HG02852 (cell line): ENCODE measurements at regions not wholly inside any gene's neighbourhood (a gene's known extent, or its start where the extent isn't known, plus 50 kb on each side); places are given as distances from the start of the nearest gene placed in this dataset.
"Not testable (repeated sequence)": the region's sequence is repeated elsewhere in the genome, so short reads cannot be mapped to it uniquely, and the experiment has no call there.

Source experiments
- ATAC-seq: cut with Tn5 transposase; IDR thresholded peaks from one replicate; pipeline ENCODE4 v1.9.1; 2021; ENCODE audit warnings: mild to moderate bottlenecking, moderate library complexity; ENCODE audit not compliant: unreplicated experiment

DNA sequence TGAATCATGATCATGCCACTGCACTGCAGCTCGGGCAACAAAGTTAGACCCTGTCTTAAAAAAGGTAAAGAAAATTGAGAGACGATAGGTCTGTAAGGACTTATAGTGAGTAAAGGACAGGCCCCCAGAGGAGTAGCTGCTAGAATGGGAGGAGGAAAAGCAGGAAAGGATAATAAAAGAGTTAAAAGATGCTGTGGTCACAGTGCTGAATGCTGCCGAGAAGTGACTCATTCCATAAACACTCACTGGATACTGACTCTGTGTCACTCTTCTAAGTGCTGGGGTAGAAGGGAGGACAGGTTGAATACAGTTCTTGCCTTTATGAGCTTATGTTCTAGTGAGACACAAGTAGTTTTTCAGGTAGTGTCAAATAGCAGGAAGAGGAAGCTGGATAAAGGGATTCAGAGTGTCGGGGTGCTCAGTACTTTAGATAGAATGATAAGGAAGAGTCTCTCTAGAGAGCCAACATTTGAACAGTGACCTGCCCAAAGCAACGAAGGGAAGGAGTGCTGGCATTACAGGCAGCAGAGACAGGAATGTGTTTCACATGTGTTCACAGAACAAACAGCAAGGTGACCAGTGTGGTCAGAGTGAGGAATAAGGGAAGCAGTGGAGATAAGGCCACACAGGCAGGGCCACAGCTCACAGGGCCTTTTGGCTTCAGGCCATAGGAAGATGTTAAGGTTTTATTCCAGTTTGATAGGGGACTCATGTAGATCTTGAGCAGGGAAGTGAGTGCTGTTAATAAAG lies 1240.5 kb downstream of the UQCRFS1 start:
- ATAC-seq = no peak

DNA sequence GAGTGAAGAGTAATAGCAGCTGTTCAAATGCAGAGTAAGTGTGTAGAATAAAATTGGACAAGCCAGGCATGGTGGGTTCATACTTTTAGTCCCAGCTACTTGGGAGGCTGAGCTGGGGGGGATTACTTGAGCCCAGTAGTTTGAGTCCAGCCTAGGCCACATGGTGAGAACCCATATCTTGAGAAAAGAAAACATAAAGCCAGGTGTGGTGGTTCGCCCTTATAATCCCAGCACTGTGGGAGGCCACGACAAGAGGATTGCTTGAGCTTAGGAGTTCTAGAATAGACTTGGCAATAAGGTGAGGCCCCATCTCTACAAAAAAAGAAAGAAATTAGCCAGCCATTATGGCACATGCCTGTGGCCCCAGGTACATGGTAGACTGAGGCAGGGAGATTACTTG lies 1241.1 kb downstream of the UQCRFS1 start:
- ATAC-seq = no peak

DNA sequence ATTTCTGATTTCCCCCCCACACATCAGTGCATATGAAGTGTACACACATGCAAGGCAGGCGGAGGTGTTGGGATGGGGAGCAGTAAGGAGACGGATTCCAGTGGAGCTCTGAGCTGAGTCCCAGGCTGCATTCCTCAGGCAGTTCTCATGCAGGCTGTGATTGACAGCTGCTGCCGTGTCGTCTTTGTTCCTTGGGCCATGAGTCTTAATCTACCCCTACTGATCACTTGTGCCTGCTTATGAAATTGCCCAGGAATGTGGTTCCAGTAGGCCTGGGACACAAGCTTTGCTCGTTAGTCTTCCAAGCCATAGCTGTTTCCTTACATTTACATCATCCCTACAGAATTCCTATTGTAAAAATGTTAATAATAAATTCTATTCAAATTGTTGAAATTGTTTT lies 1241.9 kb downstream of the UQCRFS1 start:
- no peak for ATAC-seq

DNA sequence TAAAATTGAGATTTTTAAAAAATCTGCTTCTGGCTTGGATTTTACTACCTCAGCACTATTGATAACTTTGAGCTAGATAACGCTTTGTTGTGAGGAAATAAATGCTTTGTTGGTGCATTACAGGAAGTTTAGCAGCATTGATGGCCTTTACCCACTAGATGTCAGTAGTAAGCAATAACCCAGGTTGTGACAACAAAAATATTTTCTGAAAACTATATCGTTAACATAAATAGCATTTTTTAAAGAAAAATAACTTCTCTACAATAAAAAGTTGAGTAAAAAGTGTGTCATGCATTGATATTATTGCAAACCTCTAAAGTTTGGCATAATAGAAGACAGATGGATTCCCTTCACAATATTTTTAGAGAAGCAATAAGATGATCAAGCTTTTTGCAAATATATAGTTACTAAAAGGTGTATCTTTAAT lies 1246.5 kb downstream of the UQCRFS1 start:
- ATAC-seq = no peak

DNA sequence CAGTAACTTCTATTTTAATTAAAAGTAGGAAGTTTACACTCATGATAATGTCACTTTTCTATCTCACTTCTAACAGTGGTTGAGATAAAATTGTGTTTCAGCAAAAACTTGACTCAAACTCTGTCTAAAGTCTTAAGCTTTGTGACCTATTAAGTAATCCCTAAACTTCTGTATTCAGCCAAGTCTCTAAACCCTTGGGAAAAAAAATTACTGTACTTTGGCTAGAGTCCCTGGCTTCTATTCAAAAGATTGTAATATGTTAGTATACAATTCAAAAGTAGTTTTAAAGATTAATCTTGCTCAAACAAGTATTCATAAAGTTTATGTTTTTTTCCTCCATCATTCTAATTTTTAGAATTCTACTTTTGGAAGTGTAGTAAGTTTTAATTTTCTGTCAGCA lies 1248.8 kb downstream of the UQCRFS1 start:
- no peak for ATAC-seq

DNA sequence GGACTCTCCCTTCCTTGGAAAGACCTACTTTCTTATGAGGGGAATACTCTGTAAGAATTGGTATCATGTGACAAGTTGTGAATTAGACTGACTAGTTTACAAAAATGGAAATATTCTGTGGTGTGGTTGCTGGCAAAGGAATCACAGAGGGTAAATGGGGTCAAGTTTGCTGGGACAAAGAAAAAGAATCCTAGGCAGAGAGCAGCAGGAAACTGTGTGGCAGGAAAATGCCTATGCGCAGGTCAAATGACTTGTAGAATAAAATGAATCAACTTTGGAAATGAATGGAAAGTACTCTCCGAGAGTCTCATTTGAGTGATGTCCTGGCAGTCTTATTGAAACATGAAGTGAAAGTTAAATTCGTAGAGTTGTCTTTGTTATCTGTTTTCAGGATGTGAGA lies 1250.7 kb downstream of the UQCRFS1 start:
- ATAC-seq = no peak

DNA sequence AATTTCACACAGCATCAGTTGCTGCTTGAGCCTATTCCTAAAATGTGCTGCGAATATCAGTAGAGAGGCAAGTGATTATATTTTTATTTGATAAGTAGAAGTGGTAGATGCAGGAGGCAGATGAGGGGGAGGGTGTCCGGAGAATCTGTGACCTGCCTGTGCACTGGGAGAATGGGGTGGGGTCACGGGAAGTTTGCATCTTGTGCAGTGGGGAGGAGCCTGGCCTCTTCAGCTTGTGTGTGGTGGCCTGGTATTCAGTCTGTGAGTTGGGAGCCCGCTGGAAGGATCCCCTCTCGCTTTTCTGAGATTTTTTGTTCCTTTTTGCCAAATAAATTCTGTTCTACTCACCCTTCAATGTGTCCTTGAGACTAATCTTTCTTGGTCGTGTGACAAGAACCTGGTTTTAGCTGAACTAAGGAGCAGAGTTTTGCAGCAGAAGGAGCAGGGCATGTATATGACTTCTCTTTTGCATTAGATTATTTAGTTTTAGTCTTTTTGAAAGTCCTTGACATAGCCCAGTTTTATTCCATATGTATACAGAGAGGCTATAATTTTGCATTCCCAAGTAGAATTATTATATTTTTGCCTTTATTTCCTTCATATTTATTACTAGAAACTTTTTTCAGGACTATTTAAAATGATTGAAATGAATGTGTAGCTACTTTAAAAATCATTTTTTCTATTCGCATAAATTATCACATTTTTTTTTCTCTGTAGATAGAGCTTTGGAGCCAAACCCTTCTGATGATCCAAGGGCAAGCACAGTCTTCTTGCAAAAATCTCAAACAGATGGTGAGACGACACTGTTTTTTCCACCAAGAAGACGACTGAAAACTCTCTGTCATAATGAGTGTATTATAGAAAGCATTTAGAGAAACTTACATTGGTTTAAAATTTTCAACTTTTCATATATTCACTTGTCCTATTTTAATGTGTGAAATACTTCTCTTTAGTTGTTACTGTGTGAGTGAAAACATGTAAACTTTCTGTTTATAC lies 1257.2 kb downstream of the UQCRFS1 start:
- ATAC-seq = no peak

DNA sequence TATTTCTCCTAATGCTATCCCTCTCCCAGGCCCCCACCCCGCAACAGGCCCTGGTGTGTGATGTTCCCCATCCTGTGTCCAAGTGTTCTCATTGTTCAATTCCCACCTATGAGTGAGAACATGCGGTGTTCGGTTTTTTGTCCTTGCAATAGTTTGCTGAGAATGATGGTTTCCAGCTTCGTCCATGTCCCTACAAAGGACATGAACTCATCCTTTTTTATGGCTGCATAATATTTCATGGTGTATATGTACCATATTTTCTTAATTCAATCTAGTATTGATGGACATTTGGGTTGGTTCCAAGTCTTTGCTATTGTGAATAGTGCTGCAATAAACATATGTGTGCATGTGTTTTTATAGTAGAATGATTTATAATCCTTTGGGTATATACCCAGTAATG lies 1270.3 kb downstream of the UQCRFS1 start:
- not testable (repeated sequence) for ATAC-seq

DNA sequence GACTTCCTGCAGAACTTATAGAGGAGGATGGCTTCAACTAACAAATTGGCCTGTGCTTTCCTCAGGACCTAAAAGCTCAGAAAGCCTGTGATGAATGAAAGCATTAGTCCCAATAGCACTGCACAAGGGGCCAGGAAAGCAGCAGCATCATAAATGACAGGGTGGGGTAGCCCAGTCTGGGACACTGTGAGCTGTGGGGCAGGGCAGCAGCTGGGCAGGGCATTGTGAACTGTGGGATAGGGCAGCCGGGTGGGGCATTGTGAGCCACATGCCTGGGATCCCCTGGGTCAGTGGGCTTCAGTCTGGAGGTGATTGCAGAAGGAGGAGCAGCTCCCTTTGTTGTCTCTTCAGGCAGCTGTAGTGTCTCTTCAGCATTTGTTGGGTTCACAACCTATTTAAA lies 1276.8 kb downstream of the UQCRFS1 start:
- no peak for ATAC-seq

DNA sequence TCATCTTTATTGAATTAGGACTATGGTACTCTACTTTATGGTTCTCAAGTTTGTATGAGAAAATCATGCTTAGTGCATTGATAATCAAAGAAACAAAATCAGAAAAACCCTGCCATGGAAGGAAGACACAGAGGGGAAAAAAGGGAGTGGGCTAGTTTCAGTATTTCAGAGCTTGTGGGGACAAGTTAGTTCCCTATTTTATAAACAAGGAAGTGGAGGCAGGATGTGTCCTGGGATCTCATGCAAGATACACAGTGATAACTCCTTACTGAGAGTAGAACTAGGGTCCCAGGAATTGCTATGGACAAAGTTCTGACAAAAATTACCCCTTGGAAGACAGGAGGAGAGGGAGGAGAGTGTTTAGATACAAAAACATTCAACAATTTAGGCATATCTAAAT lies 1277.3 kb downstream of the UQCRFS1 start:
- ATAC-seq = no peak

DNA sequence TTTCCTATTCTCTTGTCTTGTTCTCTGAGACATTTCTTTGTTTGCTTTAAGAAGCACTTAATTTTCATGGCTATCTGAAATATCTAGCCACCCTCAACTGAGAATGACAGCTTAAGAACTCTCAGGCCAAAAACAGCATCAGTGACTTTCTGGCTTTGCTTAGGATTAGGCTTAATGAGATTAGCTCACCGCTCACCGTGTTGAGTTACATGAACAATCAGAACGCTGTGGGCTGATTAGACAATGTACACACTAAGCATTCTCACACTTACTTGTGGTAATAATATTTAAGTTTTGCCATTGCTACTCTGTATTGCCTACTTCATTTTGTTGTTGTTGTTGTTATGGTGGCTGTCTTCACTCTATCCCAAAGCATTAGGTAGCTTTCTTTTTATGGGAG lies 1283.6 kb downstream of the UQCRFS1 start:
- ATAC-seq = no peak

DNA sequence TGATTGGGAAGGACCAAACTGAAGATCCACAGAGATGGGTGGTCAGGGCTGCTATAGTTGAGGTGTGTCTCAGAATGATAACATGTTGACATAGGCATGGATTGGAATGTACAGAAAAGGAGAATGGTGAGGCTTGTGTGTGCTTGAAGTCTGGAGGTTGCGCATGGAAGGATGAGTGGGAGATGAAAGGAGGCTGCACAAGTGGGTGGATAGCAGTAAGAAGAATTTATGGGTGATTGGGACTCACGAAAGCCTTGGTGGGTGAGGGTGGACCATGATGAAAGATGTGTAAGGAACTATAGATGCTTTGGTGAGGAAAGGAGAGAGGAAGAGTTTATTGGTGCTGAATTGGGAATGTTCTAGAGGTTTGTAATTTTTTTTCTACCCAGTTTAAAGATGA lies 1287.7 kb downstream of the UQCRFS1 start:
- no peak for ATAC-seq

DNA sequence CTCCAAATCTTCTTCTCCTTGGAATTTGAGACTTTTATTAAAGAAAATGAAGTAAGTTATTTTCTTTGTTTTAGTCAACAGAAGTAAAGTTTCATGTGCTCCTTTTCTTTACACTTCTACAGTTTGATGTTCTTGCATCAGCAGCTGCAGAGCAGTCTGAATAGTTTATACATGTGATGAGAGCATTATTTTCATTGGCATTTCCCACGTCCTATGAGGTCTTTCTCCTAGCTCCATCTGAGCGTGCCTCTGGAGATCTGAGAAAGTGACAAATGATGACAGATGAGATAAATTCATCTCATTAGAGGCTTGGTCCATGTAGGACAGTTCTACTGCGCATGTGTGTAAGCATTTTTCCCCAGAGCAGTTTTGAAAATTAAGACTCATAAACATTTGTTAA lies 1290.0 kb downstream of the UQCRFS1 start:
- no peak for ATAC-seq

DNA sequence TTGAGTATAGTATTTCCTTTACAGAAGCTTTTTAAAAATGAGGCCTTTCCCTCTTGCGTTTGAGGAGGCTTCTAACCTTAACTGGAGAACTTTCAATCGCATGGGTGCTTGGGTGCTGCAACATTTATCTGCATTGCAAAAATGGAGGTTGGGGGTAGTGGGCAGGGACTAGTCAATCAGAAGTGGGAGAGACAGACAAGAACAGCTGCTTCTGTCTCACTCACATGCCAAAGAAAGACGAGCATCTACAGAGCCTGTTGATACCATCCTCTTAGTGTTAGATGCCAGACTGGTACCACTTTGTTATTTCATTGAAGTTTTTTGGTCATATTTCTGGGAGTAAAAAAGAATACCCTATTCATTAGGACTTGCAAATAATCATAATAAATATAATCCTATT lies 1292.2 kb downstream of the UQCRFS1 start:
- no peak for ATAC-seq

DNA sequence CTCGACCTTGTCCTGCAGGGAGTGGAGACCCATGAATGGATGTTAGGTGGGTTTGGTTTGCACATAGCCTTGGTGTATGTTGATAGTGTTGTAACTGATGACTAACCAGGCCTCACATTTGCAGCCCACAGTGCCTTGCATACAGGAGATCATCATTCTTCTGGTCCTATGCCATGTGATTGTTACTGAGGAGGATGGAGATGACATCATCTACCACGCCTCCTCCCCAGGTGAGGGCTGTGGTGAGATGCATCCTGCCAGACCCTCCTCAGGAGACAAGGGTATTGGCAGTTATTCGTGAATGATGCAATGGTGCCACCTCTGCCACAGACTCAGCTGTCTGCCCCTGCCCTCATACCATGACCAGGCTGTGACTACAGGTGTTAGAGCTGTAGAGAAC lies 1294.1 kb downstream of the UQCRFS1 start:
- ATAC-seq = no peak

DNA sequence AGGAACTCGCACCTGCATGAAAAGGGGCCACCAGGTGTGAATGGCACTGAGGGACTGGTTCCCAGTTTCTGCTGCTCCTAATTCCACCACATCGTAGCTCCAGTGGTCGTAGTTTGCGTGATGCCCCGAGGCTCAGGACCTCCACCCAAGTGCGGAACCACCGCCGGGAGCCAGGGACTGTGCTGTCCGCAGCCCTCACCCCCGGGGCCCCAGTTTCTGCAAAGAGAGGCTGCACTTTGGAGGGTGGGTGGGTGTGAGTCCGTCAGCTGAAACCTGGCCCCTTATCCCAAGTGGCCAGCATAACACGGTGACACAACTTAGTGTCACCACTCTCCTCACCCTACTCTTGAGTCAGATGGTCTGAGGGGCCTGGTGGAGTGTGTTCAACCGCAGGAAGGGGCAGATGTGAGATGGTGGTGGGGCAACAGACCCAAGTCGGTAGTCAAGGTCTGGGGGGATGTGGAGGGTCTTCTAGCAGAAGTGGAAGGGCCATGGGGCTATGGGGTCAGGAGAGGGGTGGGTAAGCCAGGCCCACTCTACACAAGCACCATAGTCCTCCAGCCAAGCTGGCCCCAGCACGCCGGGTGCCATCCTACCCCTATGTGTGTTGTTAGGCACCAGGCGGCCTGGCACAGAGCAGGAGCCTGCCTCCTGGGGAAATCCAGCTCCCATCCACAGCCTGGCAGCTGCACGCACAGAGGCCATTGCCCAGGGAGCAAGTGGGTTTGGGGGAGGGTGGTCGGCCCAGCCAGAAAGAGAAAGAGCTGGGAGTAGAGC lies 1301.6 kb downstream of the UQCRFS1 start:
- ATAC-seq = no peak

DNA sequence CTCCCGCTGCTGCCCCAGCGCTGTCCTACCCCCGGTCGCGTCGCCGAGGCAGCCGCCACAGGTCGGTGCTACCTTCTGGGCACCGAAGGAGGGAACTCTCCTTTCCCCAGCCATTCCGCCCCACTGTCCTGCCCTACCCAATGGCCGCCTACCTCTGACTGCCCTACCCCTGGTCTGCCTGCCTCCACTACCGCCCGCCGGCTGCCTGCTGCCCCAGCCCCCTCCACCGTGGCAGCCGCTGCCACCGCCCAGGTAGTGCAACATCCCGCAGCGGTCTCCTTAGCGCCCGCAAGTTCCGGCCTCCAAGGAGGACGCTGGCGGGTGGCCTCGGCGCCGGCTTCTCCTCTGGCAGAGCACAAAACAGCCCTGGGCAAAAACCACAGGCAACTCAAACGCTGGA lies 1303.1 kb downstream of the UQCRFS1 start:
- ATAC-seq = no peak

DNA sequence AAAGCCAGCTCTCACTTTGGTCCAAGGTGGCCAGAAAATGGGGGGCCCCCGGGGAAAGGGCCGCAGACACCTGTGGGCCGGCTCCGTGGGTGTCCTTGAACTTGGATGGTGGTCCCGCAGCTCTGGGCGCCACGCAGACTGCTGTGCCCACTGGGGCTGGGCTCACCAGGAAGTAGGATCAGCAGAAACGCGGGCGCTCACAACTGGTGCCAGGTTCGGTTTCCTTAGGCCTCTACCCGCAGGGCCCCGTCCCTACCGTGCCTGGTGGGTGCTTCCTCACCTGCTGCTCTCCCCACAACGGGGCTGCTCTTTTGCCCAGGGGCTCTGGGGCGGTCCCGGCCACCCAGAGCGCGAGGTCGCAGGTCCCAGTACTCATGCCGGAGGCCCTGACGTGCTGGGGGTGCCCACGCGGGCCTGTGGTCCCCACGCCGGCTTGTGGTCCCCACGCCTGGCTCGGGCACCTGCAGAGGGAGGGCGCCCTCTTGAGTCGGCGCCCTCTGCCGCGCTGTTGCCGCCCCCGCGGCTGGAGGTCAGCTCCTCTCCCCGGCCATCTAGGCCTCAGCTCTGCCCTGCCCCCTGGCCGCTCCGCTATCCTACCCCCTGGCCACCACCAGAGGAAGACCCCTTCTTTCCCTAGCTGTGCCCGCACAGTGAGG lies 1303.6 kb downstream of the UQCRFS1 start:
- ATAC-seq = no peak

DNA sequence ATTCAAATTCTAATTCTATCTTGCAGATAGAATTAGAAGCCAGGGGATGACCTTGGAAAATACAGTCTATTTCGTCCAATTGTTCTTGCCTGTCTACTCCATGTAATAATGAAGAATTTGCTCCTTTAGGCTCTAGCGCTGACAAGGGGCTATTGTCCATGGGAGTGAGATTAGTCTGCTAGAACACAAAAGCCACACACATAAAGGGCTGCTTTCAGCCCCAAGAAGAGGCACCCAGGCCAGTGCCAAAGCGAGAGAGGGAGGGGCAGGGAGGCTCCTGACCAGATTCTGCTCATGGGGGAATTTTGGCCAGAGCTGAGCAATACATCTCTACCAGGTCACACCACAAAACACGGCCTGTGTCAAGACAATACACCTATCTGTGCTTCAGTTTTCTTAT lies 1306.9 kb downstream of the UQCRFS1 start:
- no peak for ATAC-seq

DNA sequence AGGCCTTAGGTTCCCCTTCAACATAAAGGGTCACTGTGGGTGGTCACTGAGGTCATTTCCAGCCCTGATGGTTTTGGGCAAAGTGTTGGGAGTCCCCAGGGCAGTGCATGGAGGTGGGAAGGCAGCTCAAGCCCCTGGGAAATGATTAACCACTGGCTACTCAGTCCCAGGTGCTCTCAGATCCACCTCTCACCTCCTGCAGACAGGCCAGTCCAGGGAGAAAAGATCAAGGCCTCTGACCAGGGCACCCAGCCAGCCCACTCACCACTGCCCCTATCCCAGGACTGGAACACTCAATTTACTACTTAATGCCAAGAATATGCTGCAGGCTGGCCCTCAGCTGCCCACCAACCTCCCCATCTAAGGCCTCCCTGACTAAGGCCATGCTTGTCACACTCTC lies 1307.9 kb downstream of the UQCRFS1 start:
- no peak for ATAC-seq

DNA sequence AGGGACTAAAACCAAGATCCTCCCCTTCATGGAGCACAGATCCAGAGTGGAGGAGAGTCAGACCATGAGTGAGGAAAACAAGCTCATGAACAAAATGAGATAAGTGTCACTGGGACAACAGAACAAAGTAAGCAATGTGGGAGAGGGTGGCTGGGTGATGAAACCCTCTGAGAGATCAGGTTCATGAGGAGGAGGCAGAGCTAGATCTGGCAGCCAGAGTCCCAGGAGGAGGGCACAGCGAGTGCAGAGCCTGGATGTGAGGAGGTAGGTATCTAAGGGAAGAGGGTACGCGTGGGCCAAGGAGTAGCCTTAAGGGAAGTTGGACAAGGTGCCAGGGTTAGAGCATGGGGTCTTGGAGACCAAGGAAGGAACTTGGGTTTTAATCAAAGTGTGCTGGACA lies 1311.9 kb downstream of the UQCRFS1 start:
- ATAC-seq = no peak
